GM12892 (cell line): ENCODE measurements at regions not wholly inside any gene's neighbourhood (a gene's known extent, or its start where the extent isn't known, plus 50 kb on each side); places are given as distances from the start of the nearest gene placed in this dataset.

Experiments used
- POLR2A ChIP-seq: IDR thresholded peaks from 2 replicates; pipeline ENCODE4 v1.6.1; 2011; ENCODE audit warnings: low read depth, low read length, control low read depth
- TAF1 ChIP-seq: IDR thresholded peaks from 2 replicates; pipeline ENCODE4 v1.6.1; 2011; ENCODE audit warnings: low read depth, mild to moderate bottlenecking, control low read depth, low read length, borderline replicate concordance

GRCh38 chr2:133792223-133792622 is 224.0 kb upstream of the NCKAP5 start:
- TF ChIP-seq TAF1: no peak
- no peak for TF ChIP-seq POLR2A
